Choroid plexus epithelial cell (primary cell): ENCODE measurements at regions not wholly inside any gene's neighbourhood (a gene's known extent, or its start where the extent isn't known, plus 50 kb on each side); places are given as distances from the start of the nearest gene placed in this dataset.
A peak's percentile ranks its signal among the peaks of the same experiment; 100 is the strongest.

Experiments
- DNase-seq: peaks from one replicate; pipeline ENCODE4 v3.0.0-alpha.2; 2010; ENCODE audit warnings: low read depth
- H3K4me3 ChIP-seq: 2 replicates; pipeline ENCODE4 v1.5.1; 2011; ENCODE audit warnings: low read depth, mild to moderate bottlenecking, control low read depth, low read length, moderate library complexity
- CTCF ChIP-seq: conservative IDR thresholded peaks from 2 replicates; pipeline ENCODE4 v1.5.1; 2011; ENCODE audit warnings: low read depth, mild to moderate bottlenecking, control low read depth, inconsistent platforms, low read length, moderate library complexity

DNA sequence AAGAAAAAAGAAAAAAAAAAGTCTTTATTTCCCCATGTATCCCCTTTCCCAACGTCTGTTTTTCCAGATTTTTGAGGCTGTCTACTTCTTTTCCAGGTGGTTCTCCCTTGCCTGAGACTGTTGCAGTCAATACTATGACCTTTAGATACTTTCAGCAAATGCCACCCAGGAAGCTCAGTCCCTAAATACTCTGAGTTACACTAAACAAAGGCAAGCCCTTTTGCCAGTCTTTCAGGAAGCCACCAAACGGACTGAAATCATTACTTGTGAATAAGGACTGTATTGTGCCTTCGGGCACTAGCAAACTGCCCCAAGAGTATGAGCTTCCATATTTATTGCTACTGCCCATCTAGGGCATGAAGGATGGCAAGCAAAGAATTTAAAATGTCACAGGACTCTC is 621.3 kb downstream of the SUCLG1 start:
- H3K4me3 ChIP-seq: no peak overlapping the region
- no peak for DNase-seq
- no peak for TF ChIP-seq CTCF

GRCh38 chr2:83827618-83828017 is 631.5 kb downstream of the SUCLG1 start:
- no peak overlapping the region for H3K4me3 ChIP-seq
- DNase-seq: no peak
- no peak for TF ChIP-seq CTCF

- TF ChIP-seq CTCF: no peak
Observed at GRCh38 chr2:83826577-83826976, 632.5 kb downstream of the SUCLG1 start.

DNA sequence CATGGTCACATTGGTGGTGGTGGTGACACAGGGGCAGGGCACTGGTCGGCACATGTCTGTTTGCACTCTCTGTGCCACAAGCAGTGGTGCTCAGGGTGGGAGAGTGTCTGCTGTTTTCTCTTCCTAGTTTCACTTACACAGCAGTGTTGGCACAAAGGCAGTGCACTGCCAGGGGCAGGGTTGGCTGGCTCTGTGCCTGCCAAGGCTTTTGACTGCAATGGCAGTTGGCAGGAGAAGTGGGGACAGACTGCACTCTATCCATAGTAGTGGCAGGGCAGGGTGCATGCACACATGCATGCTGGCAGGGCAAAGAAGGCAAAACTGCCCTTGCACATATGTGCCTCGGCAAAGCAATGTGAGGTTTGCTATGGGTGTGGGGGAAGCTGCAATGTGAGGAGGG is 635.9 kb downstream of the SUCLG1 start:
- no peak for TF ChIP-seq CTCF
- H3K4me3 ChIP-seq: no peak overlapping the region
- DNase-seq: no peak

More at GRCh38 chr2:83826577-83826976, 632.5 kb downstream of the SUCLG1 start:
- DNase-seq: no peak
- H3K4me3 ChIP-seq: no peak overlapping the region

GRCh38 chr2:83817511-83817910 is 641.6 kb downstream of the SUCLG1 start:
- no peak overlapping the region for H3K4me3 ChIP-seq
- peak; percentile 6 for DNase-seq
- no peak for TF ChIP-seq CTCF

DNA sequence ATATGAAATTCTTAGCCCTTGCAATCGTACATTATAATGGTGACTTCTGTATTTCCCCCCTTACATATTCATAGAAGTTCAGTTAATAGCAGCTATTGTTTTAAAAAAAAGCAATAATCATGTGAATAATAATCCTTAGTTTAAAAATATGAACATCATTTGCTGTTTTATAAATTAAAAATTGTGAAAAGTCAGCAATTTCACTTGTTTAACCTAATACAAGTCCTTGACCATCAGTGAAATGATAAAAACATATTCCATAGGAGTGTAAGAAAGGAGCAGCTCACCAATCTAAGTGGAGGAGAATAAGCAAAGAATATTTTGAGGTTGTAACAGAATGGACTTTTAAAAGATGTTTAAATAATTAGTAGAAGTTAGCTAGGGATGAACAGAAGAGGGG is 650.2 kb downstream of the SUCLG1 start:
- no peak for TF ChIP-seq CTCF
- DNase-seq: no peak
- no peak overlapping the region for H3K4me3 ChIP-seq

DNA sequence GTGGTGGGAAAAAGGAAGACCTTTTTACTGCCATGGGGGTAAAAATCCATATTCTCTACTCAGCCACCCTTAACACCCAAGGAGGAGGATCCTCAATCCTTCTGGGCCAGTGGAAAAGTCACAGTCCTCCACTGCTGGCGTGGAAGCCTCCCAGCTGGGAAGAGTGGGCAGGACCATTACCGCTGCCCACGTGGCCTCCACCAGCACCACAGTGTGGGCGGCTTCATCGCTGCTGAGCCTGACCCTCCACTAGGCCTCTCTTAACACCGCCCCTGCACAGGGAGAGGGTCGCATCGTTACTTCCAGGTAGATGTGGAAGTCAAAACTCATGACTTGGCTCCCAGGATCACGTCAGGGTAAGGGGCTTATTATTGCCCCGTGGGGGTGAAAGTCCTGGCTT is 656.5 kb downstream of the SUCLG1 start:
- no peak overlapping the region for H3K4me3 ChIP-seq
- TF ChIP-seq CTCF: no peak
- DNase-seq: no peak
